Glomerular visceral epithelial cell (primary cell): ENCODE measurements at regions not wholly inside any gene's neighbourhood (a gene's known extent, or its start where the extent isn't known, plus 50 kb on each side); places are given as distances from the start of the nearest gene placed in this dataset.

ENCODE experiments used
- DNase-seq: peaks from one replicate; pipeline ENCODE4 v3.0.0-alpha.2; 2016; ENCODE audit errors: extremely low spot score

- DNase-seq: no peak
Measured at GRCh38 chr16:5381481-5381880, 283.9 kb upstream of the EEF2KMT start.

GRCh38 chr16:5379954-5380353, 282.4 kb upstream of the EEF2KMT start:
- DNase-seq: no peak

GRCh38 chr16:5378531-5378930, 280.9 kb upstream of the EEF2KMT start:
- DNase-seq: no peak

- DNase-seq: no peak
Measured at GRCh38 chr16:5377280-5377898, 279.8 kb upstream of the EEF2KMT start.

GRCh38 chr16:5374184-5374583, 276.6 kb upstream of the EEF2KMT start:
- no peak for DNase-seq

- DNase-seq: no peak
Measured at GRCh38 chr16:5367951-5368350, 270.4 kb upstream of the EEF2KMT start.

- no peak for DNase-seq
Measured at GRCh38 chr16:5366126-5366525, 268.5 kb upstream of the EEF2KMT start.

GRCh38 chr16:5364186-5364585, 266.6 kb upstream of the EEF2KMT start:
- DNase-seq: no peak

GRCh38 chr16:5361322-5361721, 263.7 kb upstream of the EEF2KMT start:
- no peak for DNase-seq

- DNase-seq: no peak
Measured at GRCh38 chr16:5354645-5355044, 257.1 kb upstream of the EEF2KMT start.

- no peak for DNase-seq
Measured at GRCh38 chr16:5349670-5350517, 252.3 kb upstream of the EEF2KMT start.

GRCh38 chr16:5349101-5349500, 251.5 kb upstream of the EEF2KMT start:
- no peak for DNase-seq

- no peak for DNase-seq
Measured at GRCh38 chr16:5347561-5347960, 250.0 kb upstream of the EEF2KMT start.

GRCh38 chr16:5336941-5337340, 239.3 kb upstream of the EEF2KMT start:
- no peak for DNase-seq

- DNase-seq: no peak
Measured at GRCh38 chr16:5333991-5334390, 236.4 kb upstream of the EEF2KMT start.

- DNase-seq: no peak
Measured at GRCh38 chr16:5333126-5333525, 235.5 kb upstream of the EEF2KMT start.

- DNase-seq: no peak
Measured at GRCh38 chr16:5330058-5330457, 232.5 kb upstream of the EEF2KMT start.

- no peak for DNase-seq
Measured at GRCh38 chr16:5328546-5328945, 231.0 kb upstream of the EEF2KMT start.

- no peak for DNase-seq
Measured at GRCh38 chr16:5326395-5326794, 228.8 kb upstream of the EEF2KMT start.

- DNase-seq: no peak
Measured at GRCh38 chr16:5325932-5326331, 228.3 kb upstream of the EEF2KMT start.

GRCh38 chr16:5323284-5324141, 225.9 kb upstream of the EEF2KMT start:
- DNase-seq: no peak

- no peak for DNase-seq
Measured at GRCh38 chr16:5321930-5322329, 224.3 kb upstream of the EEF2KMT start.
